ENCODE measurements at regions not wholly inside any gene's neighbourhood (a gene's known extent, or its start where the extent isn't known, plus 50 kb on each side); places are given as distances from the start of the nearest gene placed in this dataset.

DNA sequence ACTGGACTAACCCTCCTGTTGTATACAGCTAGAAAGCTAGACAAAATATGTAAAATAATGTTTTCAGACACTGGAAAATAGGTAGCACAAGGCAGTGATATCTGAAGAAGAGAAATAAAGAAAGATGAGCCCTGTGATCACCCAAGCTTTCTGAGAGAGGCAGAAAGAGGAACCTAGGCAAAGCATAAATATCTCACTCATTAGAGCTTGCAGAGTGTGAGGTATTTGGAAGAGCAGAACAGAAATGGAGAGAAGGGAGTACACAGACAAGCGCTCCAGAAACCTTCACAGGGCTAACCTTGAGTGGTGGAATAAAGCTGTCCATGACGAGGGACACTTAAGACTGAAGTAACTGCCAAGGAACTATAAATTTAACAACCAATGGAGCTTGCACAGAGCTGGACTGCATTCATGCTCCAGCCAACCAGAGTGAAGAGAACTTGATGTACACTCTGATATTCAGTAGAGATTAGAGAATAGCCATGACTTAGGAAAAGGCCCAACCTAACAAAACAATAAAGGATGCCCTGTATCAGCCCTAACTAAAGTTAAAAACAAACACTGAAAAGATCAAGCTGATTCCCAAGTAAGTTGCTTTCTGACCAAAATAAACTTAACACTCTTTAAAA lies 280.9 kb upstream of the STXBP5 start:
- no peak for TF ChIP-seq CTCF (IDR thresholded peaks at IDR 0.05 in 8 of 11, conservative IDR thresholded peaks at IDR 0.05 in 3 of 11)
- TF ChIP-seq POLR2A (IDR thresholded peaks at IDR 0.05), result no peak
- TF ChIP-seq POLR2AphosphoS5 (IDR thresholded peaks at IDR 0.05), result no peak
- intact Hi-C loops (cut with DNase I; ENCODE audit: low total_unique reads), result no loop called here
- 83 to 95% (median 91%) methylated on average over 2 of the region's 2 CpGs for WGBS, 5 donors
- no peaks in the 10 kb centered on the region for H3K36me3 ChIP-seq
- H3K27me3 ChIP-seq (replicated peaks in 1 of 7), result no peaks in the 10 kb centered on the region
- H3K4me3 ChIP-seq, result no peak overlapping the region
- no peaks in the 10 kb centered on the region for H3K9me3 ChIP-seq
- no peak overlapping the region for H3K27ac ChIP-seq
- DNase-seq, result no peak
- H3K4me1 ChIP-seq, result no peaks in the 10 kb centered on the region

DNA sequence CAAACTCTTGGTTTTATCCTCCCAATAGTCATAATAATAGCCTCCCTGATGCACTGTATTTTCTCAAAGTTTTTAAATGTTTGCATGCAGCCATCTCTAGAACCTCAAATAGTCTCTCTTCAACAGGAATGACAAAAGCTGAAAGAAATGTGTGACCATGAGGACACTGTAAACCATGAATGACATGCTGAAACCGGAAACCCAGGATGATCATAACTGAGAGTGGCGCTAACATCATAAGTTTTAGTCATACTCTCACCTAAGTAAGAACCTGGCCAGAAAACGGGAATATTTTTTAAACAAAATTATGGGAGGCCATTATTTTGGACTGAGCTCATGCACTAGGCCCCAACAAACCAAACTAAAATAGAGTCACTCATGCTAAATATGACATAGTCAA lies 278.4 kb upstream of the STXBP5 start:
- 83 to 94% (median 91%) methylated on average over 3 of the region's 3 CpGs for WGBS, 5 donors

GRCh38 chr6:146928503-146928902 lies 275.7 kb upstream of the STXBP5 start:
- H3K27me3 ChIP-seq (replicated peaks in 1 of 7), result no peaks in the 10 kb centered on the region
- DNase-seq, result no peak
- H3K4me3 ChIP-seq, result no peak overlapping the region
- no peaks in the 10 kb centered on the region for H3K36me3 ChIP-seq
- H3K27ac ChIP-seq, result no peak overlapping the region
- intact Hi-C loops (cut with DNase I; ENCODE audit: low total_unique reads), result no loop called here
- 90 to 99% (median 93%) methylated on average over 2 of the region's 2 CpGs for WGBS, 5 donors
- H3K9me3 ChIP-seq, result no peaks in the 10 kb centered on the region
- TF ChIP-seq CTCF (IDR thresholded peaks at IDR 0.05 in 8 of 11, conservative IDR thresholded peaks at IDR 0.05 in 3 of 11) (no peak), POLR2A (IDR thresholded peaks at IDR 0.05) (no peak), POLR2AphosphoS5 (IDR thresholded peaks at IDR 0.05) (no peak)
- no peaks in the 10 kb centered on the region for H3K4me1 ChIP-seq

More for the DNA sequence above, 278.4 kb upstream of the STXBP5 start:
- H3K9me3 ChIP-seq, result no peaks in the 10 kb centered on the region
- H3K27ac ChIP-seq, result no peak overlapping the region
- no peaks in the 10 kb centered on the region for H3K4me1 ChIP-seq
- no peak overlapping the region for H3K4me3 ChIP-seq
- intact Hi-C loops (cut with DNase I; ENCODE audit: low total_unique reads), result no loop called here
- no peaks in the 10 kb centered on the region for H3K27me3 ChIP-seq (replicated peaks in 1 of 7)
- TF ChIP-seq CTCF (IDR thresholded peaks at IDR 0.05 in 8 of 11, conservative IDR thresholded peaks at IDR 0.05 in 3 of 11), result no peak
- no peak for TF ChIP-seq POLR2AphosphoS5 (IDR thresholded peaks at IDR 0.05)
- TF ChIP-seq POLR2A (IDR thresholded peaks at IDR 0.05), result no peak
- H3K36me3 ChIP-seq, result no peaks in the 10 kb centered on the region
- DNase-seq, result no peak

GRCh38 chr6:146931214-146931613 lies 273.0 kb upstream of the STXBP5 start:
- no peaks in the 10 kb centered on the region for H3K36me3 ChIP-seq
- intact Hi-C loops (cut with DNase I; ENCODE audit: low total_unique reads), result no loop called here
- TF ChIP-seq CTCF (IDR thresholded peaks at IDR 0.05 in 8 of 11, conservative IDR thresholded peaks at IDR 0.05 in 3 of 11) (no peak), POLR2A (IDR thresholded peaks at IDR 0.05) (no peak)

More at GRCh38 chr6:146931214-146931613, 273.0 kb upstream of the STXBP5 start:
- DNase-seq, result no peak
- Histone ChIP-seq H3K9me3 (no peaks in the 10 kb centered on the region), H3K27ac (no peak overlapping the region), H3K4me3 (no peak overlapping the region), H3K27me3 (replicated peaks in 1 of 7) (no peaks in the 10 kb centered on the region), H3K4me1 (no peaks in the 10 kb centered on the region)
- 91 to 98% (median 96%) methylated on average over 1 of the region's 1 CpG for WGBS, 5 donors

All from spleen (tissue), 11 donors.